H1 (cell line): ENCODE measurements at regions not wholly inside any gene's neighbourhood (a gene's known extent, or its start where the extent isn't known, plus 50 kb on each side); places are given as distances from the start of the nearest gene placed in this dataset.

Experiments
- CTCF ChIA-PET: fragments of 300-600 bp; sonication (Branson Sonifier 250); formaldehyde crosslinking; loops from one replicate; lab custom pipeline; 2021; ENCODE audit not compliant: partially characterized antibody; lab: Charles Lee
- POLR2A ChIA-PET: fragments of 300-600 bp; sonication (Branson Sonifier 250); formaldehyde crosslinking; loops from one replicate; lab custom pipeline; 2021; ENCODE audit warnings: inconsistent platforms; ENCODE audit not compliant: partially characterized antibody; lab: Charles Lee
- DNase-seq, 2 experiments: peaks; one replicate each; pipeline versions ENCODE4 v3.0.0 to v3.0.0-alpha.2; 2010 to 2022; ENCODE audit warnings: low spot score in 2 of 2, low read depth in 1 of 2, mixed read lengths in 1 of 2
- FAIRE-seq: peaks from 2 replicates; lab custom pipeline; 2011; peaks lifted over from hg19 to GRCh38; lab: Jason Lieb, UNC
- H2AFZ ChIP-seq: 2 replicates; pipeline ENCODE4 v1.8.1; 2012; ENCODE audit warnings: low read length, inconsistent platforms
- H2AK5ac ChIP-seq: 2 replicates; pipeline ENCODE4 v1.6.1; 2013; ENCODE audit warnings: low read depth, low read length
- H2BK120ac ChIP-seq: replicated peaks from 2 replicates; pipeline ENCODE3; 2013; ENCODE audit warnings: low read depth, low read length, inconsistent platforms
- H2BK12ac ChIP-seq: 2 replicates; pipeline ENCODE4 v1.6.1; 2013; ENCODE audit warnings: low read depth, low read length
- H2BK15ac ChIP-seq: 2 replicates; pipeline ENCODE4 v1.6.1; 2013; ENCODE audit warnings: low read length
- H2BK20ac ChIP-seq: 2 replicates; pipeline ENCODE4 v1.6.1; 2013; ENCODE audit warnings: low read length
- H2BK5ac ChIP-seq: 2 replicates; pipeline ENCODE4 v1.6.1; 2013; ENCODE audit warnings: low read depth, low read length
- H3K14ac ChIP-seq: 2 replicates; pipeline ENCODE4 v1.6.1; 2013; ENCODE audit warnings: inconsistent platforms; ENCODE audit not compliant: insufficient read length
- H3K18ac ChIP-seq: 2 replicates; pipeline ENCODE4 v1.6.1; 2013; ENCODE audit warnings: low read length; ENCODE audit errors: extremely low read depth
- H3K23ac ChIP-seq: 2 replicates; pipeline ENCODE4 v1.6.1; 2013; ENCODE audit warnings: inconsistent platforms; ENCODE audit not compliant: insufficient read length
- H3K23me2 ChIP-seq: 2 replicates; pipeline ENCODE4 v1.6.1; 2013; ENCODE audit warnings: low read depth, low read length
- H3K27ac ChIP-seq: 2 replicates; pipeline ENCODE4 v1.6.1; 2011; ENCODE audit warnings: low read depth, low read length, inconsistent platforms
- H3K27me3 ChIP-seq, 4 experiments: replicated peaks in 1 of 4; 1 replicate in 1 of 4; 2 replicates in 3 of 4; pipeline versions ENCODE4 v1.6.1 to v1.8.1; 2011 to 2013; ENCODE audit warnings: low read length in 3 of 4, mild to moderate bottlenecking in 3 of 4, inconsistent platforms in 2 of 4, mixed read lengths in 2 of 4, moderate library complexity in 1 of 4; ENCODE audit not compliant: control insufficient read depth in 3 of 4, insufficient read depth in 3 of 4; ENCODE audit errors: extremely low read depth in 1 of 4
- H3K36me3 ChIP-seq, 4 experiments: 2 replicates each; pipeline versions ENCODE4 v1.6.1 to v1.8.1; 2011 to 2013; ENCODE audit warnings: mild to moderate bottlenecking in 4 of 4, low read length in 3 of 4, moderate library complexity in 2 of 4, control low read depth in 1 of 4, inconsistent platforms in 1 of 4; ENCODE audit not compliant: insufficient read depth in 4 of 4, control insufficient read depth in 2 of 4
- H3K4ac ChIP-seq: replicated peaks from 2 replicates; pipeline ENCODE3; 2013; ENCODE audit warnings: low read length, low read depth, mixed read lengths, inconsistent platforms; ENCODE audit not compliant: insufficient read length
- H3K4me1 ChIP-seq, 4 experiments: replicated peaks in 1 of 4; 1 replicate in 1 of 4; 2 replicates in 3 of 4; pipeline versions ENCODE4 v1.6.1 to v1.8.1; 2011 to 2013; ENCODE audit warnings: low read length in 3 of 4, inconsistent platforms in 2 of 4, mixed read lengths in 1 of 4; ENCODE audit not compliant: insufficient read depth in 4 of 4, control insufficient read depth in 3 of 4
- H3K4me2 ChIP-seq, 2 experiments: 2 replicates each; pipeline versions ENCODE4 v1.6.1 to v1.8.1; 2011 to 2013; ENCODE audit warnings: low read depth in 2 of 2, low read length in 2 of 2, control low read depth in 1 of 2, inconsistent platforms in 1 of 2, mild to moderate bottlenecking in 1 of 2; ENCODE audit not compliant: insufficient read depth in 1 of 2
- H3K4me3 ChIP-seq, 4 experiments: fragments of 200-600, 300-600 bp in 1 of 4; sonication (generic), shearing (Covaris generic), sonication (Bioruptor Twin) in 1 of 4; 2 replicates each; pipeline versions ENCODE4 v1.5.1 to v1.8.1; 2011 to 2016; ENCODE audit warnings: low read length in 4 of 4, low read depth in 3 of 4, control low read depth in 2 of 4, inconsistent platforms in 2 of 4, mild to moderate bottlenecking in 2 of 4, mixed read lengths in 1 of 4, moderate library complexity in 1 of 4; ENCODE audit not compliant: insufficient read depth in 2 of 4; ENCODE audit errors: extremely low read depth in 1 of 4
- H3K56ac ChIP-seq: replicated peaks from 2 replicates; pipeline ENCODE3; 2013; ENCODE audit warnings: low read depth, mild to moderate bottlenecking, mixed read lengths, low read length, inconsistent platforms; ENCODE audit not compliant: insufficient read length
- H3K79me1 ChIP-seq: 2 replicates; pipeline ENCODE4 v1.6.1; 2013; ENCODE audit warnings: low read depth, low read length, control low read depth
- H3K79me2 ChIP-seq, 2 experiments: 2 replicates each; pipeline versions ENCODE4 v1.6.1 to v1.8.1; 2012 to 2013; ENCODE audit warnings: low read length in 2 of 2, mild to moderate bottlenecking in 2 of 2, inconsistent platforms in 1 of 2; ENCODE audit not compliant: insufficient read depth in 2 of 2, control insufficient read depth in 1 of 2
- H3K9ac ChIP-seq, 4 experiments: replicated peaks in 1 of 4; 1 replicate in 1 of 4; 2 replicates in 3 of 4; pipeline versions ENCODE4 v1.6.1 to v1.8.1; 2011 to 2013; ENCODE audit warnings: low read depth in 3 of 4, low read length in 3 of 4, control low read depth in 2 of 4, mild to moderate bottlenecking in 2 of 4, moderate library complexity in 2 of 4, inconsistent platforms in 1 of 4; ENCODE audit errors: extremely low read depth in 1 of 4
- H3K9me3 ChIP-seq, 2 experiments: 2 replicates each; pipeline versions ENCODE4 v1.6.1 to v1.8.1; 2012 to 2013; ENCODE audit warnings: mild to moderate bottlenecking in 2 of 2, moderate library complexity in 2 of 2, control low read depth in 1 of 2, inconsistent platforms in 1 of 2, low read depth in 1 of 2, low read length in 1 of 2, mixed read lengths in 1 of 2; ENCODE audit not compliant: insufficient read depth in 2 of 2
- H4K20me1 ChIP-seq, 2 experiments: replicated peaks in 1 of 2; 2 replicates each; pipeline versions ENCODE3 to v1.8.1; 2011 to 2013; ENCODE audit warnings: inconsistent platforms in 2 of 2, low read length in 2 of 2, mild to moderate bottlenecking in 1 of 2; ENCODE audit not compliant: insufficient read depth in 2 of 2, control insufficient read depth in 1 of 2
- H4K5ac ChIP-seq: 2 replicates; pipeline ENCODE4 v1.6.1; 2013; ENCODE audit warnings: low read length, low read depth, mixed read lengths, inconsistent platforms; ENCODE audit not compliant: insufficient read length
- H4K8ac ChIP-seq: 2 replicates; pipeline ENCODE4 v1.8.0; 2013; ENCODE audit warnings: mild to moderate bottlenecking, moderate library complexity, low read length, inconsistent platforms; ENCODE audit not compliant: insufficient read depth; ENCODE audit errors: extremely low read depth
- H4K91ac ChIP-seq: replicated peaks from 2 replicates; pipeline ENCODE3; 2013; ENCODE audit warnings: low read length, mixed read lengths, inconsistent platforms; ENCODE audit not compliant: insufficient read length
- RAD21 ChIP-seq, 2 experiments: IDR thresholded peaks in 1 of 2; conservative IDR thresholded peaks in 1 of 2; 2 replicates each; pipeline ENCODE4 v1.6.1; 2011; ENCODE audit warnings: low read depth in 2 of 2, low read length in 2 of 2, improper control_type of control experiment in 1 of 2, inconsistent platforms in 1 of 2, mild to moderate bottlenecking in 1 of 2, moderate library complexity in 1 of 2
- RNF2 ChIP-seq: fragments of 200-900, 300-1000 bp; sonication (generic); IDR thresholded peaks from 2 replicates; pipeline ENCODE4 v1.7.1; 2016; ENCODE audit warnings: borderline replicate concordance, low read depth, mild to moderate bottlenecking, antibody characterized with exemption, low read length; ENCODE audit not compliant: poor library complexity, severe bottlenecking; ENCODE audit errors: missing control alignments
- RXRA ChIP-seq: IDR thresholded peaks from 2 replicates; pipeline ENCODE4 v1.6.1; 2011; ENCODE audit warnings: low read depth, mild to moderate bottlenecking, low read length, moderate library complexity; ENCODE audit not compliant: insufficient read depth
- WGBS, 2 experiments: shearing (Covaris generic) in 1 of 2; methylation state at CpG; one replicate each; pipeline versions ENCODE4 v1.1.6 to v1.1.7; 2013 to 2015; ENCODE audit warnings: low lambda C conversion rate in 2 of 2, mixed read lengths in 2 of 2, inconsistent platforms in 1 of 2, low coverage in 1 of 2, missing lambda C conversion rate in 1 of 2; ENCODE audit not compliant: insufficient replicate concordance in 2 of 2, insufficient coverage in 1 of 2, insufficient read length in 1 of 2; ENCODE audit errors: extremely low coverage in 1 of 2, missing lambda C conversion rate in 1 of 2; 5-methylcytosine and 5-hydroxymethylcytosine counted together
- TF ChIP-seq, protein P1 (sequence below), 3 experiments: IDR thresholded peaks; 1 replicate in 2 of 3; 2 replicates in 1 of 3; pipeline versions ENCODE4 v1.5.1 to v1.6.1; 2011; ENCODE audit warnings: low read length in 3 of 3, mild to moderate bottlenecking in 3 of 3, inconsistent platforms in 2 of 3, low read depth in 1 of 3, moderate library complexity in 1 of 3; ENCODE audit not compliant: insufficient read depth in 1 of 3; ENCODE audit errors: control extremely low read depth in 1 of 3

DNA sequence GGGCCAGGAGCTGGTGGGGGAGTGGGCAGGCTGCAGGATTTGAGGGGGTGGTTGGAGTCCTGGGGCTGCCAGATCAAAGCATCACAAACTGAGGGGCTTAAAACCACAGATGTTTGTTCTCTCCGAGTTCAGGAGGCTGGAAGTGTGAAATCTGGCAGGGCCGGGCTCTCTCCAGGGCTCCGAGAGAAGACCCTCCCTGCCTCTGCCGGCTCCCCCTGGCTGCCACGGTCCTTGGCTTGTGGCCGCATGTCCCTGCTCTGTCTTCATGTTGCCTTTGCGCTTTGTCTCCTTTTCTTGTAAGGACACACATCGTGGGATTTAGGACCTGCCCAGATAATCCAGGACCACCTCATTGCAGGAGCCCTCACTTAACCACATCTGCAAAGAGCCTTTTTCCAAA lies 139.8 kb upstream of the GSE1 start:
- no peak overlapping the region for H3K14ac ChIP-seq
- CTCF ChIA-PET, result interaction anchor here (0.6 to 15.1 kb wide), 21 partner anchors 8 to 916 kb away, joined by 3 to 277 read pairs (median 5); no protein-coding TSS in a partner anchor
- H3K4me2 ChIP-seq, result no peak overlapping the region
- no peaks in the 10 kb centered on the region for H4K20me1 ChIP-seq
- H2BK120ac ChIP-seq, result no peak overlapping the region
- H2BK15ac ChIP-seq, result no peak overlapping the region
- no peak overlapping the region for H4K5ac ChIP-seq
- peak overlapping the region; percentile 20; the same call in 1 of the 2 replicates for H2AK5ac ChIP-seq
- H3K27ac ChIP-seq, result no peak overlapping the region
- H2AFZ ChIP-seq, result no peak overlapping the region
- H3K79me2 ChIP-seq, result no peaks in the 10 kb centered on the region
- no peak overlapping the region; the same call in 1 of the 2 replicates for H4K8ac ChIP-seq
- TF ChIP-seq RNF2 (no peak), RAD21 (IDR thresholded peaks at IDR 0.05 in 1 of 2, conservative IDR thresholded peaks at IDR 0.05 in 1 of 2; ENCODE audit: low read depth in 2 of 2, low read length in 2 of 2) (peak in 1 of 2 experiments; percentile 9; a peak in 1 of 4 replicates), RXRA (no peak)
- TF ChIP-seq, protein P1, sequence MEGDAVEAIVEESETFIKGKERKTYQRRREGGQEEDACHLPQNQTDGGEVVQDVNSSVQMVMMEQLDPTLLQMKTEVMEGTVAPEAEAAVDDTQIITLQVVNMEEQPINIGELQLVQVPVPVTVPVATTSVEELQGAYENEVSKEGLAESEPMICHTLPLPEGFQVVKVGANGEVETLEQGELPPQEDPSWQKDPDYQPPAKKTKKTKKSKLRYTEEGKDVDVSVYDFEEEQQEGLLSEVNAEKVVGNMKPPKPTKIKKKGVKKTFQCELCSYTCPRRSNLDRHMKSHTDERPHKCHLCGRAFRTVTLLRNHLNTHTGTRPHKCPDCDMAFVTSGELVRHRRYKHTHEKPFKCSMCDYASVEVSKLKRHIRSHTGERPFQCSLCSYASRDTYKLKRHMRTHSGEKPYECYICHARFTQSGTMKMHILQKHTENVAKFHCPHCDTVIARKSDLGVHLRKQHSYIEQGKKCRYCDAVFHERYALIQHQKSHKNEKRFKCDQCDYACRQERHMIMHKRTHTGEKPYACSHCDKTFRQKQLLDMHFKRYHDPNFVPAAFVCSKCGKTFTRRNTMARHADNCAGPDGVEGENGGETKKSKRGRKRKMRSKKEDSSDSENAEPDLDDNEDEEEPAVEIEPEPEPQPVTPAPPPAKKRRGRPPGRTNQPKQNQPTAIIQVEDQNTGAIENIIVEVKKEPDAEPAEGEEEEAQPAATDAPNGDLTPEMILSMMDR (IDR thresholded peaks at IDR 0.05; ENCODE audit: control extremely low read depth in 1 of 3, insufficient read depth in 1 of 3, low read depth in 1 of 3, low read length in 3 of 3), result peak in 2 of 3 experiments; percentile 19 to 21; a peak in 2 of 4 replicates
- H4K91ac ChIP-seq, result peak overlapping the region; percentile 2
- H2BK12ac ChIP-seq, result no peak overlapping the region; the same call in 1 of the 2 replicates
- H3K18ac ChIP-seq, result no peak overlapping the region
- no peak overlapping the region for H2BK5ac ChIP-seq
- no peaks in the 10 kb centered on the region; a peak in 1 of 7 replicates for H3K27me3 ChIP-seq
- H3K56ac ChIP-seq, result no peak overlapping the region
- no peak overlapping the region for H3K4me3 ChIP-seq
- H3K23me2 ChIP-seq, result no peaks in the 10 kb centered on the region; the same call in 1 of the 2 replicates
- H2BK20ac ChIP-seq, result no peak overlapping the region
- 77% methylated on average over 7 of the region's 8 CpGs; no CpG with 5 or more reads in 1 of the 2 experiments for WGBS, 2 experiments
- H3K9ac ChIP-seq, result no peak overlapping the region; a peak in 1 of 7 replicates
- DNase-seq, result no peak
- no peaks in the 10 kb centered on the region for H3K9me3 ChIP-seq
- FAIRE-seq, result no peak
- H3K79me1 ChIP-seq, result no peaks in the 10 kb centered on the region
- peaks cover 4 to 23% (median 13%) of the 10 kb centered on the region in 4 experiments for H3K4me1 ChIP-seq
- H3K36me3 ChIP-seq, result no peaks in the 10 kb centered on the region
- POLR2A ChIA-PET, result no interaction called here
- H3K4ac ChIP-seq, result no peak overlapping the region
- H3K23ac ChIP-seq, result no peak overlapping the region
